ENCODE measurements at regions not wholly inside any gene's neighbourhood (a gene's known extent, or its start where the extent isn't known, plus 50 kb on each side); places are given as distances from the start of the nearest gene placed in this dataset.
A peak's percentile ranks its signal among the peaks of the same experiment; 100 is the strongest.

GRCh38 chr10:8511026-8511425 lies 456.5 kb downstream of the GATA3 start:
- Mint-ChIP-seq H3K27me3 (peaks cover 31% of the 10 kb centered on the region), H3K27ac (peak overlapping the region in 1 of 2 donors; percentile 82), H3K9me3 (no peaks in the 10 kb centered on the region), H3K4me3 (no peak overlapping the region), H3K4me1 (no peaks in the 10 kb centered on the region)
- ATAC-seq, result no peak
- no peak for DNase-seq

- H3K9me3 Mint-ChIP-seq, result no peaks in the 10 kb centered on the region
- no peak for DNase-seq
- H3K4me3 Mint-ChIP-seq, result no peak overlapping the region
- peaks cover 23% of the 10 kb centered on the region for H3K27me3 Mint-ChIP-seq
- no peak overlapping the region for H3K27ac Mint-ChIP-seq
- H3K4me1 Mint-ChIP-seq, result no peaks in the 10 kb centered on the region
- ATAC-seq, result no peak
Observed at GRCh38 chr10:8513155-8514147, 459.0 kb downstream of the GATA3 start.

GRCh38 chr10:8520382-8520781 lies 465.9 kb downstream of the GATA3 start:
- ATAC-seq, result no peak
- H3K27me3 Mint-ChIP-seq, result no peaks in the 10 kb centered on the region
- no peak for DNase-seq
- H3K9me3 Mint-ChIP-seq, result peaks cover 0 to 22% of the 10 kb centered on the region in 2 donors
- no peak overlapping the region for H3K27ac Mint-ChIP-seq
- no peaks in the 10 kb centered on the region for H3K4me1 Mint-ChIP-seq
- no peak overlapping the region for H3K4me3 Mint-ChIP-seq

- ATAC-seq, result no peak
- Mint-ChIP-seq H3K9me3 (no peaks in the 10 kb centered on the region), H3K4me3 (no peak overlapping the region), H3K27me3 (peaks cover 8% of the 10 kb centered on the region), H3K27ac (peak overlapping the region in 1 of 2 donors; percentile 49), H3K4me1 (no peaks in the 10 kb centered on the region)
- DNase-seq, result no peak
Observed at GRCh38 chr10:8527773-8528172, 473.3 kb downstream of the GATA3 start.

GRCh38 chr10:8531116-8531515 lies 476.6 kb downstream of the GATA3 start:
- ATAC-seq (no peak), DNase-seq (no peak)
- Mint-ChIP-seq H3K27me3 (peaks cover 8% of the 10 kb centered on the region), H3K4me3 (no peak overlapping the region), H3K27ac (no peak overlapping the region), H3K9me3 (no peaks in the 10 kb centered on the region), H3K4me1 (peaks cover 5% of the 10 kb centered on the region)

GRCh38 chr10:8532647-8533046 lies 478.2 kb downstream of the GATA3 start:
- no peak overlapping the region for H3K4me3 Mint-ChIP-seq
- DNase-seq (no peak), ATAC-seq (peak; percentile 54)
- H3K27ac Mint-ChIP-seq, result no peak overlapping the region
- peaks cover 8% of the 10 kb centered on the region for H3K27me3 Mint-ChIP-seq
- peaks cover 5% of the 10 kb centered on the region for H3K4me1 Mint-ChIP-seq
- no peaks in the 10 kb centered on the region for H3K9me3 Mint-ChIP-seq

GRCh38 chr10:8533462-8533861 lies 479.0 kb downstream of the GATA3 start:
- Mint-ChIP-seq H3K9me3 (no peaks in the 10 kb centered on the region), H3K27me3 (peaks cover 7% of the 10 kb centered on the region), H3K4me3 (no peak overlapping the region), H3K4me1 (peaks cover 5% of the 10 kb centered on the region), H3K27ac (peak overlapping the region in 1 of 2 donors; percentile 65)
- DNase-seq (no peak), ATAC-seq (no peak)

GRCh38 chr10:8534096-8534495 lies 479.6 kb downstream of the GATA3 start:
- H3K27ac Mint-ChIP-seq, result no peak overlapping the region
- peaks cover under 1% of the 10 kb centered on the region for H3K27me3 Mint-ChIP-seq
- ATAC-seq (no peak), DNase-seq (no peak)
- peaks cover 5% of the 10 kb centered on the region for H3K4me1 Mint-ChIP-seq
- no peaks in the 10 kb centered on the region for H3K9me3 Mint-ChIP-seq
- no peak overlapping the region for H3K4me3 Mint-ChIP-seq

GRCh38 chr10:8534891-8535290 lies 480.4 kb downstream of the GATA3 start:
- peaks cover 0 to 7% of the 10 kb centered on the region in 2 donors for H3K9me3 Mint-ChIP-seq
- no peak for ATAC-seq
- no peak for DNase-seq
- peaks cover 5% of the 10 kb centered on the region for H3K4me1 Mint-ChIP-seq
- no peak overlapping the region for H3K4me3 Mint-ChIP-seq
- H3K27me3 Mint-ChIP-seq, result no peaks in the 10 kb centered on the region
- H3K27ac Mint-ChIP-seq, result no peak overlapping the region

GRCh38 chr10:8539056-8539455 lies 484.6 kb downstream of the GATA3 start:
- DNase-seq (no peak), ATAC-seq (no peak)
- no peak overlapping the region for H3K27ac Mint-ChIP-seq
- H3K9me3 Mint-ChIP-seq, result peaks cover 0 to 7% of the 10 kb centered on the region in 2 donors
- H3K4me1 Mint-ChIP-seq, result no peaks in the 10 kb centered on the region
- no peaks in the 10 kb centered on the region for H3K27me3 Mint-ChIP-seq
- no peak overlapping the region for H3K4me3 Mint-ChIP-seq

GRCh38 chr10:8543361-8544056 lies 489.0 kb downstream of the GATA3 start:
- Mint-ChIP-seq H3K27me3 (no peaks in the 10 kb centered on the region), H3K9me3 (peaks cover 7 to 8% of the 10 kb centered on the region in 2 donors), H3K27ac (no peak overlapping the region), H3K4me1 (no peaks in the 10 kb centered on the region), H3K4me3 (no peak overlapping the region)
- ATAC-seq (no peak), DNase-seq (no peak)

GRCh38 chr10:8544057-8544380 lies 489.5 kb downstream of the GATA3 start:
- H3K27me3 Mint-ChIP-seq, result no peaks in the 10 kb centered on the region
- no peak overlapping the region for H3K27ac Mint-ChIP-seq
- no peak for DNase-seq
- H3K4me3 Mint-ChIP-seq, result no peak overlapping the region
- H3K4me1 Mint-ChIP-seq, result no peaks in the 10 kb centered on the region
- H3K9me3 Mint-ChIP-seq, result peaks cover 7 to 8% of the 10 kb centered on the region in 2 donors
- no peak for ATAC-seq

GRCh38 chr10:8544500-8544899 lies 490.0 kb downstream of the GATA3 start:
- H3K27me3 Mint-ChIP-seq, result no peaks in the 10 kb centered on the region
- H3K27ac Mint-ChIP-seq, result no peak overlapping the region
- peaks cover 4 to 8% of the 10 kb centered on the region in 2 donors for H3K9me3 Mint-ChIP-seq
- DNase-seq (no peak), ATAC-seq (no peak)
- no peak overlapping the region for H3K4me3 Mint-ChIP-seq
- no peaks in the 10 kb centered on the region for H3K4me1 Mint-ChIP-seq

GRCh38 chr10:8554574-8554973 lies 500.1 kb downstream of the GATA3 start:
- no peak overlapping the region for H3K4me3 Mint-ChIP-seq
- no peaks in the 10 kb centered on the region for H3K9me3 Mint-ChIP-seq
- DNase-seq, result no peak
- H3K27ac Mint-ChIP-seq, result no peak overlapping the region
- ATAC-seq, result no peak
- H3K27me3 Mint-ChIP-seq, result peaks cover 5% of the 10 kb centered on the region
- no peaks in the 10 kb centered on the region for H3K4me1 Mint-ChIP-seq

- ATAC-seq, result no peak
- Mint-ChIP-seq H3K9me3 (no peaks in the 10 kb centered on the region), H3K27ac (no peak overlapping the region), H3K27me3 (peaks cover 8% of the 10 kb centered on the region), H3K4me3 (no peak overlapping the region), H3K4me1 (no peaks in the 10 kb centered on the region)
- DNase-seq, result no peak
Observed at GRCh38 chr10:8556321-8556720, 501.8 kb downstream of the GATA3 start.

- no peak for DNase-seq
- no peak overlapping the region for H3K27ac Mint-ChIP-seq
- no peak overlapping the region for H3K4me3 Mint-ChIP-seq
- peaks cover 16% of the 10 kb centered on the region for H3K27me3 Mint-ChIP-seq
- H3K4me1 Mint-ChIP-seq, result no peaks in the 10 kb centered on the region
- peaks cover 0 to 6% of the 10 kb centered on the region in 2 donors for H3K9me3 Mint-ChIP-seq
- no peak for ATAC-seq
Observed at GRCh38 chr10:8563478-8563877, 509.0 kb downstream of the GATA3 start.
